LHCN-M2 (cell line): ENCODE measurements at regions not wholly inside any gene's neighbourhood (a gene's known extent, or its start where the extent isn't known, plus 50 kb on each side); places are given as distances from the start of the nearest gene placed in this dataset.

Experiments
- DNase-seq: peaks from one replicate; pipeline ENCODE4 v3.0.0-alpha.2; 2012; ENCODE audit warnings: low read depth

- no peak for DNase-seq
Measured at GRCh38 chr11:121696177-121696871, 243.6 kb upstream of the SORL1-AS1 start.

- no peak for DNase-seq
Measured at GRCh38 chr11:121692236-121692635, 239.5 kb upstream of the SORL1-AS1 start.

- no peak for DNase-seq
Measured at GRCh38 chr11:121688860-121689614, 236.3 kb upstream of the SORL1-AS1 start.

- peak; percentile 64 for DNase-seq
Measured at GRCh38 chr11:121688055-121688491, 235.3 kb upstream of the SORL1-AS1 start.

- DNase-seq = no peak
Measured at GRCh38 chr11:121683791-121684190, 231.0 kb upstream of the SORL1-AS1 start.
